ENCODE measurements at regions not wholly inside any gene's neighbourhood (a gene's known extent, or its start where the extent isn't known, plus 50 kb on each side); places are given as distances from the start of the nearest gene placed in this dataset.
"Not testable (repeated sequence)": the region's sequence is repeated elsewhere in the genome, so short reads cannot be mapped to it uniquely, and the experiment has no call there.

DNA sequence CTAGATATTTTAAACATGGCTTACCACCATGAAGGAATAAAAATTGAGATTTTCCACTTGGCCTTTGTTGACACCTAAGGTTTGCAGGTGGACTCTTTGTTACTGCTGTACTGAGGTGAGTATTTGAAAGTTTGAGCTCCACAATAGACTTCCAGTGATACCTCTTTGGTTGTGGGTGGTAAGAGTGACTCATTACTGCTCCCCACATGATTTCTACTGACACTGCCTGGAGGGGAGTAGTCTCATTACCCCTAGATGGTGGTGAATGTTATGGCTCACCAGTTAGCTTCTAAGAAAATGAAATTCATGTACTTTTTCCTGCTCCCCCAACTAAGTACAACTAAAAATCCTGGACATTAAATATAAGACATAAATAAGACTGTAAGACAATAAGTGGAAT lies 1183.1 kb upstream of the TMEFF2 start:
- no peak for DNase-seq

- DNase-seq, result no peak
Measured at GRCh38 chr2:193373120-193373519, 1178.4 kb upstream of the TMEFF2 start.

DNA sequence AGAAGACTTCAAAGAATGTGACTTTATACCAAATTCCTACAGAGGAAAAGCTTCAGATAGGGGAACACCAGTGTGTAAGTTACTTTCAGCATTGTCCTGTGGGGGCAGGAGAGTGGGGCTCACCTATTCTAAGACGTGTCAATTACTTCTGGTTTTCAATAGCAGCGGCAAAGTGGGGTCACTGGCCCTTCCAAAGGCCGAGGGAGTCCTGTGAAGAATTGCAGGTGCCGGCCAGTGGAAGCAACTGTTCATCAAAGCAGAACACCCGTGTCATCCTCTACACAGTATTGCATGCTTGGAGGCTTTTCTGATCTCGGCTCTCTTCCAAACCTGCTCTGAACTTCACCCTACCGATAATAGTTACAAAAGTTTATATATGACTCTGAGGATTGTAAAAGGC lies 1176.5 kb upstream of the TMEFF2 start:
- no peak for DNase-seq

DNA sequence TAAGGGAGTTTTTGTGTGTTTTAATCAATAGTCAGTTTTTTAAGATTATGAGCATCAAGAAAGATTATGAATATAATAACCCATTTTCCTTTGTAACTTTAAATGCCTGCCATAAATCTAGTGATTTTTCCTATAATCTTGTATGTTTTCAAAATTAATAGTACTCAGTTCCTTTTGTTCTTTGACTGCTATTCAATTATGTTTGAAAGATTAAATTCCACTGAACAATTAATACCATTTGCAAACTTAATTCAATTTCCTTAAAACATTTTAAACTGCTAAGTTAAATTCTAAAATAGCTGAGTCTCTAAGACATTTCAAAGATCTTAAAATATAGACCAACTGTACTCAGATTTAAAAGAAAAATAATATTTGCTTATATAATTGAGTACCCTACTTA lies 1173.9 kb upstream of the TMEFF2 start:
- no peak for DNase-seq

DNA sequence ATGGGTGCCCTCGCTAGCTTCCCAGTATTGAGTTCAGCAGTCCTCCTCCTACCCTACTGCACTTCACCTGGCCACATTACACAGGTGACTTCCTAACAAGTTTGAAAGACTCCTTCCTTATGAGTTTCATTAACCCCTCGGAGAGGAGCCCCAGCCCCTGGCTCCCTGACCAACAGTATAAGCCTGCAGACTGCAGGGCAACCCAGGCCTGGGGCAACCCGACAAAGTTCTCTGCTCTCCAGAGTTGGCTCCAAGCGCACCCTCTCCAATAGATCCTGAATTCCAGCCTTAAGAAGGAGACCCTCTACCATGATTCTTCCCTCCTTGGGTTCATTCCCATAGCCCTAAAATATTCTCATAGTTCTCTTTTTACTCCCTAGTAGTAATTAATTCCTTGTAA lies 1162.8 kb upstream of the TMEFF2 start:
- DNase-seq, result no peak

GRCh38 chr2:193352665-193353242 lies 1158.0 kb upstream of the TMEFF2 start:
- not testable (repeated sequence) for DNase-seq

GRCh38 chr2:193350509-193350908 lies 1155.8 kb upstream of the TMEFF2 start:
- no peak for DNase-seq

GRCh38 chr2:193349642-193350041 lies 1154.9 kb upstream of the TMEFF2 start:
- no peak for DNase-seq

DNA sequence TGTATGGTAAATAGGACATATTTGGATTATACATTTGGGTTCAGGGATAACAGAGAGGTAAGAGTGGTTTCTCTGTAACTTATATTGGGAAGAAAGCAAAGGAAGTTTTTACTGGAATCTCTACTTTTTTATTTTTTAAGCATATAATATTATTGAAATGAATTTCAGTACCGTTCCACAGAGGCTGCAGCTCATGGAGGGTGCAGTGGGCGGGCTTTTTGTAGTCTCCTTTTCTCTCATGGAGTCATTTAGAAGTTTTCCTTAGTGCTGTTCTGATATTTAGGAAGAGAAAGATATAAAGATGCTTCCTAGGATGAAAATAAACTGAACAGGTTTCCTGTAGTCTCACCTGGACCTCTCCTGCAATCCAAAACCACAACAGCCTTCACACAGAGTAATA lies 1153.3 kb upstream of the TMEFF2 start:
- DNase-seq, result no peak

GRCh38 chr2:193336781-193337180 lies 1142.0 kb upstream of the TMEFF2 start:
- DNase-seq, result no peak

DNA sequence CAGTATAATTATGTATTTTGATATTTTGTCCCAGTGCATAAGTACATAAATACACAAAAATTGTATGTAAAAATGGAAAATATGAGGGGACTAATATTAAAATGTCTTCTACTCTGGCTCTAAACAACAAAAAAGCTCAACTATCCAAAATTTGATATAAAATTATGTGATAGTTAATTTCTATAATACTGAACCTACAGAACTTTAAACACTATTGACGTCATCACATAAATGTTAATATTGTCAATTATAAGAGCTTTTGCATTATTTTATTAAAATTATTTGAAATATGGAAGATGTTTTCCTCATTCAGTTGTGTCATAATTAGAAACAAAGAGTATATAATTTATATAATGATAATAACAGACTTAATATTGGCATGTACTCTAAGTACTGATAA lies 1139.7 kb upstream of the TMEFF2 start:
- no peak for DNase-seq

DNA sequence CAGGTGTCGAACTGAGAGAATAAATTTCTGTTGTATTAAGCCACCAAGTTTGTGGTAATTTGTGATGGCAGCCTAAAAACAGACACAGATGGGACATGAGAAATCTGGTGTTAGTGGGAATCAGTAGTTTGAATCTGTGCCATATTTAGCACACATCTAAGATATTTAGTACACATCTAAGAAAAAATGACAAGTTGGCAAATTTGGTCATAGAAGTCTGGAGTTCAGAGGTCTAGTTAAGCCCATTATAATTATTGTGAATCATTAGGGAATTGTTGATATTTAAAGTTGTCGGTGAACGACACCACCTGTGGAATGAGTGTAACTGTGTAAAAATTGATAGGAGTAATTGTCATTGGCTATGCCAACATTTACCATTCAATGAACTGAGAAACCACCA lies 1138.8 kb upstream of the TMEFF2 start:
- DNase-seq, result no peak

DNA sequence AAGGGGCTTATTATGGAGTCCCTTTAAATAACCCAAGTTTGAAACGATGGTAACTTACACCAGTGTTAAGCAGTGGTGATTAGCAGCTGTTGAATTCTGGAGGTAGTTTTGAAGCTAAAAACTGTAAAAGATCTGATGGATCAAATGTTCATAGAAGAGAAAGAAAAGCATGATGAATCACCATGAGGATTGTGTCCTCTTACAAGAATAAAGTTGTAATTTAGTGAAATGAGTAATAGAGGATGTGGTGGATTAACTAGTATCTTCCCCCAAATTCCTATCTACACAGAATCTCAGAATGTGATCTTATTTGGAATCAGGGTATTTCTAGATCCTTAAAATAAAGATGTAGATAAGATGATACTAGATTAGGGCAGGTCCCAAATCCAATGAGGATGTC lies 1138.2 kb upstream of the TMEFF2 start:
- no peak for DNase-seq

DNA sequence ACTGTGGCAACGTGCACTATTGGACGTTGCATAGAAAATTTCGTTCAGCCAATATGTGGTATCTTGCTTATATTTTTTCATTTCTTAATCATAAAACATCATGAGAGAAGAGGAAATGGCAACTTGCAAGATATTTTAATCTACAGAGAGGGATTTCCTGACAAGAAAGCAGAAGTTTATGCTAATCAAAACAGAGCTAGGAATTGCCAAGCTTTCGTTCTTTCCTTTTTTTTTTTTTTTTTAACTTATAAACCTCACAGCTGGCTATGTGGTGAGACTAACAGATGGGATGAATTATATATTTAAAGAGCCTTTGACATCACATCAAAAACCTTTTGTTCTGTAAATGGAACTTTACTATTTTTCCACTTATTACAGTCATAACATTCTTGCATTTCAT lies 1136.9 kb upstream of the TMEFF2 start:
- no peak for DNase-seq

DNA sequence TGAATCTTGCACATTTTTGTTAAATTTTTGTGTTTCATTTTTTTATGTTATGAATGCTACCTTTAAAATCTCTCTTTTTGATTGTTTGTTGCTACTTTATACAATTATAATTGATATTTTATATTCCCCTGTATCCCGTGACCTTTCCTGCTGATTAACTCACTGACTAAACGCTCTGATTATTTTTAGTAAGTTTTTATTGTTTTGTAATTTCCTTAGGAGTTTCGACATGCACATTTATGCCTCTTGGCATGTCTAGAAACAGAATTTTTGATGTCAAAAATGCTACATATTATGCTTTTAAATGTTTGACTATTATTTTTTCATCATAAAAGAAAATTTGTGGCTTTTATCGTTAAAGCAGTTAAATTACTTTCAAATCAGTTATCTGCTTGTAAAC lies 1131.6 kb upstream of the TMEFF2 start:
- no peak for DNase-seq

- no peak for DNase-seq
Measured at GRCh38 chr2:193315428-193316091, 1120.8 kb upstream of the TMEFF2 start.

DNA sequence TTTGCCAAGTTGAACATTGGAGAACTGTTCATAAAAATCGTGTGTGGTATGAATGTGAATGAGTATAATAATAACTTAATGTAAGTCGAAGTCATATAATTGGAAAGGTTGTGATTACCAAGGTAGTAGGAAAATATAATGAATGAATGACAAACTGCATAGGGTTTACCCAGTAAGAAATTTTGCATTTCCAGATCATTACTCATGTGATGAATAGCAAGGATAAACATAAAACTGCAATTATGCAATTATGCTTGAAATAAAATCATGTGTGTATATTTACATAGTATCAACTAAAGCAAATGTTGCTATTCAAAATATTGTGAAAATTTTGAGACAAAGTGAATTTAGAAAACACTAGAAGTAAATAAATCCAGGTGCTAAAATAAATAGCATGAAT lies 1108.7 kb upstream of the TMEFF2 start:
- no peak for DNase-seq

DNA sequence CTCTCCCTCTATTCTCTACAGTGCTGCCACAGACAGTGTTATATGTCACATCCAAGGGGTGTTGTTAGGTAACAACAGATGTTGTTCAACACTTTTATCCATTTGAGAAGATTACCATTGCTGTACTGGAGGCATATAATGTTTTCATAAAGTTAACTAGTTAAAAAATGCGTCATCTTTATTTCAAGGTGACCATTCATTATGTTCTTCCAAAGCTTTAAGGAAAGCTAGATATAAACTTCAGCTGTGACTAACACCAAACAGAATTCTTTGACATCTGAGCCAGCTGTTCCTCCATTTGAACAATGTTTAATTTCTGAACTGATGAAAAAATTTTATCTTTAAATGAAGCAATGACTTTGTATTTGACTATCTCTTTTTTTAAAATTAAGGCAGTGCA lies 1099.6 kb upstream of the TMEFF2 start:
- DNase-seq, result no peak

DNA sequence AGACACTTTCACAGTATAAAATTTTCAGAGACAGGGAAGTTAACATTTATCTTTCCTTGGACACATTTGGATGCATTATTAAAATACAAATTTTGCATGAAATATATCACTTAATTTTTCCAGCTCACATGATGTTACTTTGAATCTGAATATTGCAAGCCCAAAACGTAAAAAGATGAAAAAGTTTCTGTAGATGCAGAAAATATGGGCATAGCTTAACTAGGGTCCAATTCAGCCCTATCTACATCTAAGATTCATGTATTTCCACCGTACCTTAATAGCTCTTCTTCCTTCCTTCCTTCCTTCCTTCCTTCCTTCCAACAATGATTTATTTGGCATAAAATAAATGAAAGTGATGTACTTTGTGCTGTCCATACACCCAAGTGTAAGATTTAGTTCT lies 1084.6 kb upstream of the TMEFF2 start:
- no peak for DNase-seq

DNA sequence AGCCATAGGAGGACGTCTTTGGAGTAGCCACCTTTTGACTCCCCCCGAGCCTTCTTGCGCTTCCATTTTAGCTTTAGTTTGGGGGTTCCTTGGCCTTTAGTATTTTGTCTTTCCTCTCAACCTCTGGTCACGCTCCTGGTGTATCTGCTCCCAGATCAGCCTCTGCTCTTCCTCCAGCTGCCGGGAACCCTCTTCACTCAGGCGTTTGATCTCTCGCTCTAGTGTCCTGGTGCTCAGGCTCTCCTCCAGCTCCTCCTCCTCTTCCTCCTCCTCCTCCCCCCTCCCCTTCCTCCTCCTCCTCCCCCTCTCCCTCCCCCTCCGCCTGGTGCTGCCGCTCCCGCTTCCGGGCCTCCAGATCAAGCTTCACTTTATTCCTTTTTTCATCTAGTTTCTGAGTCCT lies 1082.3 kb upstream of the TMEFF2 start:
- no peak for DNase-seq

DNA sequence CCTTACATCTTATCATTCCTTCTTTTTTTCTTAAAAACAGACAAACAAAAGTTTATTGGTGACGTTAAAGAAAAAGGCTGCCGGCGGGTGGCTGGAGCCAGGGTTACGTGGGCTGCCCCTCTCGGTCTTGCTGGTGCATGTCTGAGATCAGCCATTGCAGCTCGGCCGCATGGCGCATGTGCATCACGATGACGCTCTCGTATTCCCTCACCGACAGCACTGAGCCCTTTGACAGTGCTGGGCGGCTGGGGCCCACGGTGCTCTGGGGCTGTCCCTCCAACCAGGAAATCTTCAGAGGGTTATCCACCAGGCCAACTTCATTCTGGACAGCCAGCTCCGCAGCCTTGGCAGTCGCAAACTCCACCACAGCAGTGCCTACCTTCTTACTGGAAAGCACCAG lies 1081.8 kb upstream of the TMEFF2 start:
- no peak for DNase-seq

GRCh38 chr2:193276069-193276468 lies 1081.3 kb upstream of the TMEFF2 start:
- no peak for DNase-seq

- DNase-seq, result no peak
Measured at GRCh38 chr2:193272011-193272410, 1077.3 kb upstream of the TMEFF2 start.

- no peak for DNase-seq
Measured at GRCh38 chr2:193270816-193271215, 1076.1 kb upstream of the TMEFF2 start.

- DNase-seq, result no peak
Measured at GRCh38 chr2:193267496-193268002, 1072.8 kb upstream of the TMEFF2 start.
